Naive B cell (primary cell): ENCODE measurements at regions not wholly inside any gene's neighbourhood (a gene's known extent, or its start where the extent isn't known, plus 50 kb on each side); places are given as distances from the start of the nearest gene placed in this dataset.
A peak's percentile ranks its signal among the peaks of the same experiment; 100 is the strongest.

ENCODE experiments used
- ATAC-seq, 2 donors: fragments of 150-1000 bp; cut with Tn5 transposase; 2 replicates each; pipeline ENCODE4 v1.10.0; 2021; ENCODE audit warnings: low read depth in 2 of 2, mild to moderate bottlenecking in 2 of 2, moderate library complexity in 2 of 2
- DNase-seq: peaks from one replicate; pipeline ENCODE4 v3.0.0; 2022
- H3K27ac Mint-ChIP-seq, 6 donors: one replicate each; pipeline ENCODE4 v1.8.0; 2020 to 2022; ENCODE audit warnings: mild to moderate bottlenecking in 6 of 6, mixed read lengths in 6 of 6, moderate library complexity in 5 of 6, inconsistent platforms in 2 of 6
- H3K27me3 Mint-ChIP-seq, 3 donors: one replicate each; pipeline ENCODE4 v1.8.0; 2021 to 2022; ENCODE audit warnings: mixed read lengths in 3 of 3, mild to moderate bottlenecking in 1 of 3
- H3K36me3 Mint-ChIP-seq, 2 donors: one replicate each; pipeline ENCODE4 v1.8.0; 2020 to 2022; ENCODE audit warnings: mixed read lengths in 2 of 2, inconsistent platforms in 1 of 2, mild to moderate bottlenecking in 1 of 2
- H3K4me1 Mint-ChIP-seq, 3 donors: one replicate each; pipeline ENCODE4 v1.8.0; 2020 to 2022; ENCODE audit warnings: mixed read lengths in 3 of 3, inconsistent platforms in 1 of 3, mild to moderate bottlenecking in 1 of 3, moderate library complexity in 1 of 3
- H3K4me3 Mint-ChIP-seq, 8 donors: one replicate each; pipeline ENCODE4 v1.8.0; 2020 to 2022; ENCODE audit warnings: mild to moderate bottlenecking in 8 of 8, mixed read lengths in 8 of 8, moderate library complexity in 8 of 8, inconsistent platforms in 2 of 8
- H3K9me3 Mint-ChIP-seq, 7 donors: one replicate each; pipeline ENCODE4 v1.8.0; 2020 to 2022; ENCODE audit warnings: mixed read lengths in 7 of 7, mild to moderate bottlenecking in 5 of 7, inconsistent platforms in 2 of 7, moderate library complexity in 1 of 7

GRCh38 chr6:9178071-9178470 is 742.7 kb upstream of the SLC35B3 start:
- H3K4me3 Mint-ChIP-seq = no peak overlapping the region
- no peak for ATAC-seq
- no peak for DNase-seq
- no peaks in the 10 kb centered on the region for H3K27me3 Mint-ChIP-seq
- peaks cover 0 to 12% (median 8%) of the 10 kb centered on the region in 7 donors for H3K9me3 Mint-ChIP-seq
- no peaks in the 10 kb centered on the region for H3K36me3 Mint-ChIP-seq
- H3K27ac Mint-ChIP-seq = no peak overlapping the region
- H3K4me1 Mint-ChIP-seq = no peaks in the 10 kb centered on the region

GRCh38 chr6:9173229-9173628 is 737.9 kb upstream of the SLC35B3 start:
- DNase-seq (no peak), ATAC-seq (no peak)
- Mint-ChIP-seq H3K4me3 (no peak overlapping the region), H3K9me3 (peaks cover 2 to 18% (median 11%) of the 10 kb centered on the region in 7 donors), H3K27ac (no peak overlapping the region), H3K27me3 (no peaks in the 10 kb centered on the region), H3K36me3 (no peaks in the 10 kb centered on the region), H3K4me1 (no peaks in the 10 kb centered on the region)

- ATAC-seq (no peak), DNase-seq (no peak)
- peaks cover 2 to 18% (median 11%) of the 10 kb centered on the region in 7 donors for H3K9me3 Mint-ChIP-seq
- no peaks in the 10 kb centered on the region for H3K4me1 Mint-ChIP-seq
- H3K27ac Mint-ChIP-seq = no peak overlapping the region
- H3K27me3 Mint-ChIP-seq = no peaks in the 10 kb centered on the region
- no peaks in the 10 kb centered on the region for H3K36me3 Mint-ChIP-seq
- H3K4me3 Mint-ChIP-seq = no peak overlapping the region
Observed at GRCh38 chr6:9172096-9172495, 736.8 kb upstream of the SLC35B3 start.

DNA sequence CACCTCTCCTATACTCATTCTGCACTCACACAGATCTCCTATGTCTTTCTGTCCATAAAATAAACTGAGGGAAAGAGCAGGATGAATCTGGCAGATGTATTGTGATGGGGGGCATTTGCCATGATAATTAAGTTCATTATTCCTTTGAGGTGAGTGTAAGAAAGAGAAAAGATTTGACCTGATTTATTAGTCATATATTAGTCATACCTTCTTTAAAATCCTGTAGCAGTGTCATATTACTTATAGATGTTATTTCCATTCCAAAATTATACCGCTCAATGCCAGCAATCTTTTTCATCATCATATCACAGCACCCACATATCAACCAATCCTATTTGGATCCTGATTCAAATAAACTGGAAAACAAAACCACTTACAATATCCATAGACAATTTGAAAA is 733.3 kb upstream of the SLC35B3 start:
- ATAC-seq (no peak), DNase-seq (no peak)

DNA sequence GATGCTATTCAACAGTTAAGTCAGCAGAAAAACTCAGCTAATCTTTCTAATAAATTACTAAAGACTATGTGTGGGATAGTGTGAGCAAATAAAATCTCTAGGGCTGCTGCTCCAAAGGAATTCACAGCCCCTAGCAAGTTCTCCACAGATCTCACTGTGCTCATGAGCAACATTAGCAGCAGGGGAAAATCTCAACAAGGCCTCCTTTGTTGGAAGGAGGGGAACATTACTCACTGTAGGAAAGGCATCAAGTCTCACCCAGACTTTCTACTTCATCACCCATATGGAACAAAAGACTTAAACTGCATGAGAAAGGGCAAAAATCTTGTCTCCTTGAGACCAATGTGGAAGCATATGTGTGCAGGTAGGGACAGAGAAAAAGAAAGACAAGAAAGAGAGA is 726.4 kb upstream of the SLC35B3 start:
- H3K4me3 Mint-ChIP-seq = no peak overlapping the region
- peaks cover 0 to 8% of the 10 kb centered on the region in 2 donors for H3K36me3 Mint-ChIP-seq
- H3K27me3 Mint-ChIP-seq = no peaks in the 10 kb centered on the region
- H3K9me3 Mint-ChIP-seq = peaks cover 4 to 29% (median 12%) of the 10 kb centered on the region in 7 donors
- H3K4me1 Mint-ChIP-seq = no peaks in the 10 kb centered on the region
- ATAC-seq = no peak
- H3K27ac Mint-ChIP-seq = no peak overlapping the region
- no peak for DNase-seq

More for the DNA sequence above, 733.3 kb upstream of the SLC35B3 start:
- no peak overlapping the region for H3K4me3 Mint-ChIP-seq
- H3K27ac Mint-ChIP-seq = no peak overlapping the region
- H3K4me1 Mint-ChIP-seq = no peaks in the 10 kb centered on the region
- no peaks in the 10 kb centered on the region for H3K27me3 Mint-ChIP-seq
- H3K36me3 Mint-ChIP-seq = no peaks in the 10 kb centered on the region
- peaks cover 2 to 14% (median 9%) of the 10 kb centered on the region in 7 donors for H3K9me3 Mint-ChIP-seq

DNA sequence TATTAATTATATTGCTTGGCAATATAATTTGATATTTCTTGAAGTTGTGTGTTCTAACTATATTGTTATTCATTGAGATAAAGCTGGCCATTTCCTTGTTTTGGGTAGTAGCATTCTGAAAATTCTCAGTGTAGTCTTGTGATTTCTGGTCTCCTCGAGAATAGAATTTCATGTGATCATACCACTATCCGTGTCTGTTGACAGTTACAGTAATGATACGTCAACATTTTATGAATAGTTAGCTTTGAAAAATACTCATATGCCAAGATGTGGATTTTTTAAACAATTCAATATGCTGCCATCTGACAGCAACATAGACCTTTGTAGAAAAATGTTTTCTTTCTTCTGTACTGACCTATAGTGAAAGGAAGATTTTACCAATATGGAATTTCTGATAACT is 723.7 kb upstream of the SLC35B3 start:
- Mint-ChIP-seq H3K4me3 (no peak overlapping the region), H3K4me1 (no peaks in the 10 kb centered on the region), H3K27me3 (no peaks in the 10 kb centered on the region), H3K27ac (no peak overlapping the region), H3K9me3 (peaks cover 2 to 29% (median 12%) of the 10 kb centered on the region in 7 donors), H3K36me3 (peaks cover 0 to 8% of the 10 kb centered on the region in 2 donors)
- no peak for DNase-seq
- no peak for ATAC-seq

DNA sequence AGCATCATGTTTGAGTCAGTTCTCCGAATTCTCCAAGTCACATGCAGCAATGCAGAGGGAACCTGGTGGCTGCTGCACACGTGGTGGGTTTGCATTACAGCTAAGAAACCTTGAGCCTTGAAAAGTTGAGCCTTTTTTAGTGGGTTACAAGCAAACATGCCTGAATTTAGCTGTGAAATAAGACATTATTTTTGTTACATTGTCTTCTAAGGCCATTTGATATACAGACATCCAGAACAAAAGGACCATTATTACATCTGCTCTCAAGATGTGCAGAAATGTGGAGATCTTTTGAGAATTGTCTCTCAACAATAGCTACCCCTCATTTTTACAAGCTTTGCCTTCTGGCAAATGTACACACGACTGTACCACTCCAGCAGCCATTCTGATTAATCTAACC is 720.5 kb upstream of the SLC35B3 start:
- DNase-seq (no peak), ATAC-seq (no peak)
- Mint-ChIP-seq H3K27me3 (no peaks in the 10 kb centered on the region), H3K4me3 (no peak overlapping the region), H3K4me1 (no peaks in the 10 kb centered on the region), H3K27ac (no peak overlapping the region), H3K36me3 (no peaks in the 10 kb centered on the region), H3K9me3 (peaks cover 0 to 6% (median 4%) of the 10 kb centered on the region in 7 donors)

DNA sequence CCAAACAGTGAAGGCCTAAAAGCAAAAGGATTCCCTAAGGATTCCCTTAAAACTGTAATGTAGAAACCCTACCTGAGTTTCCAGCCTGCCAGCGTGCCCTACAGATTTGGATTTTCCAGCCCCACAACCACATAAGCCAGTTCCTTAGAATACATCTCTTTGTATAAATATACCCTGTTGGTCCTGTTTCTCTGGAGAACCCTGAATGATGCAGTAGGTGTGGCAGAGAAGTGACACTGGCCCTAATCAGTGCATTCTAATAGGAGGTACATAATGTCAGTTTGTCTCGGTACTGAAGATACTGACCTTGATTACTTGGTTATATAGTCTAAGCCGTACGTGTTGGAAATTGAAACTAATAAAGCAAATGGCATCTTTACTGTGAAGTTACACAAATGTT is 707.8 kb upstream of the SLC35B3 start:
- Mint-ChIP-seq H3K27me3 (no peaks in the 10 kb centered on the region), H3K27ac (no peak overlapping the region)

GRCh38 chr6:9140951-9141460 is 705.7 kb upstream of the SLC35B3 start:
- Mint-ChIP-seq H3K4me3 (no peak overlapping the region), H3K27me3 (no peaks in the 10 kb centered on the region), H3K4me1 (no peaks in the 10 kb centered on the region), H3K9me3 (peaks cover 0 to 24% (median 5%) of the 10 kb centered on the region in 7 donors), H3K36me3 (no peaks in the 10 kb centered on the region), H3K27ac (no peak overlapping the region)
- no peak for DNase-seq
- no peak for ATAC-seq

More for the DNA sequence above, 707.8 kb upstream of the SLC35B3 start:
- ATAC-seq = no peak
- no peaks in the 10 kb centered on the region for H3K36me3 Mint-ChIP-seq
- H3K9me3 Mint-ChIP-seq = peaks cover 0 to 24% (median 5%) of the 10 kb centered on the region in 7 donors
- H3K4me1 Mint-ChIP-seq = no peaks in the 10 kb centered on the region
- H3K4me3 Mint-ChIP-seq = no peak overlapping the region
- DNase-seq = no peak

DNA sequence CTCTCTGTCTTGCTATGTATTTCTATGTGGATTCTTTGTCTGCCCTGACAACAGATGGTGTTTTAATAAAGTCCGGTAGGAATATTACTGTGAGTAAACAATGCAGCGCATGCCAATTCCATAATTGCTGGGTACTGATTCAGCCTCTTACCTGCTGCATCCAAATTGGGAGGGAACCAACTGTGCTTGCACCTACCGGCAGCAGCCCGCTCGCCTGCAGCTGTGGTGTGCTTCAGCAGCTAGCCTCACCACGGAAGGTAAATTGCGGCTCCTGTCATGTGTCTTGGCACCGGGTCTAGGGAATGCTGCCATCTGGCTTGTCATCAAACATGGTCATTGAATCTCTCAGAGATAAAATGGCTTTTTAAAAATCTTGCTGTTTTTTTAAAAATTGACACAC is 704.8 kb upstream of the SLC35B3 start:
- Mint-ChIP-seq H3K27me3 (no peaks in the 10 kb centered on the region), H3K27ac (no peak overlapping the region), H3K4me1 (no peaks in the 10 kb centered on the region), H3K9me3 (peaks cover 0 to 24% (median 5%) of the 10 kb centered on the region in 7 donors), H3K4me3 (no peak overlapping the region), H3K36me3 (no peaks in the 10 kb centered on the region)
- no peak for DNase-seq
- ATAC-seq = no peak

GRCh38 chr6:9139746-9140145 is 704.4 kb upstream of the SLC35B3 start:
- DNase-seq = no peak
- ATAC-seq = no peak
- Mint-ChIP-seq H3K4me3 (no peak overlapping the region), H3K27ac (no peak overlapping the region), H3K4me1 (no peaks in the 10 kb centered on the region), H3K27me3 (no peaks in the 10 kb centered on the region), H3K9me3 (peaks cover 0 to 19% (median 3%) of the 10 kb centered on the region in 7 donors), H3K36me3 (no peaks in the 10 kb centered on the region)

GRCh38 chr6:9138936-9139335 is 703.6 kb upstream of the SLC35B3 start:
- Mint-ChIP-seq H3K27me3 (no peaks in the 10 kb centered on the region), H3K27ac (no peak overlapping the region), H3K4me1 (no peaks in the 10 kb centered on the region), H3K9me3 (peaks cover 0 to 13% (median 0%) of the 10 kb centered on the region in 7 donors), H3K4me3 (no peak overlapping the region), H3K36me3 (no peaks in the 10 kb centered on the region)
- no peak for ATAC-seq
- no peak for DNase-seq

DNA sequence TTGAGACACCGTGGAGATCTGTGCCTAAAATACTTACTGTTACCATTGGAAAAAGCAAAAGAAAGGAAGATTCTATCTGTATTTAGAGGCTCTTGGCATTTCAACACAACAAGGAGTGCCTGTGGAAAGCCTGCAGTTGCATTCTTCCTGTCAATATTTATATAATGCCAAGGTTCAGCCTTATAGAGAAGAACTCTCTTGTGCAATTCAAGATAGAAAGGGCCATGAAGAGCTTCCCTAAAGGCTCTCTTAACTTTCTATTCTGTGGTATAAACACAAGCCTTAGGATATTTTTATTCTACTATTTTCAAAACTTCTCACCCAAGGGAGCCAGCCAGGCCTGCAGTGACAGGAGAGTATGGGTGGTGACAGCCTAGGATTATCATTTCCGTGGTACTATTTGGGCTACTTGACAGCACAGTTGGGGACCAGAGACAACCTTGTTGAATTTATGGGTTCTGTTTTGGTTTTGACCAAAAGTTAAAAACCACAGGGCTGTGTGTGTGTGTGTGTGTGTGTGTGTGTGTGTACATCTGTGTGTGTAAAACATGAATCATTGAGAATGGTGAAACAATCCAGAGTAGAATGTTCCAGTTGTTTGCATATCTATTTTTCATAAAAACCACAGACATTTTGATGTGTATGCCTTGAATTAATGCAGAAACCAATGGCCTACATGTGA is 700.9 kb upstream of the SLC35B3 start:
- no peak overlapping the region for H3K27ac Mint-ChIP-seq

DNA sequence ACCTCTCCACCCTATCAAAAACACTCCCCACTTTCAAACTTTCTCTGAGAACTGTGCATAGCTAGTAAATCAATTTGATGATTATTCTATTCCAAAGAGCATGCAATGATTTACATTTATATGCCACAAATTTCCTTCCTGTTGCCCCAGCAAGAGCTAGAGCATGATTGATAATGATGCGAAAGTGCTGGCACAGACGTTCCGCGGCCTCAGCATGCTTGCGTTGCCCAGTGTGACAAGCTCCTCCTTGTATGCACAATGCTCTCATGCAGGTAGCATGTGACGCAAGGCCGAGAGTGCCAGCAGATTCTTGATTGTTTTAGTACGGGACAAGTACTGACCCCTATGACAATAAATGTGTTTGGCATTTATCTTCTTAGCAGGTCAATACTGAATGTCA is 696.3 kb upstream of the SLC35B3 start:
- Mint-ChIP-seq H3K9me3 (peaks cover 0 to 5% (median 1%) of the 10 kb centered on the region in 7 donors), H3K4me3 (no peak overlapping the region), H3K27me3 (no peaks in the 10 kb centered on the region), H3K4me1 (no peaks in the 10 kb centered on the region), H3K27ac (peak overlapping the region in 1 of 6 donors; percentile 50), H3K36me3 (no peaks in the 10 kb centered on the region)
- DNase-seq = no peak
- ATAC-seq = no peak

More for the DNA sequence above, 700.9 kb upstream of the SLC35B3 start:
- DNase-seq (no peak), ATAC-seq (no peak)
- no peak overlapping the region for H3K4me3 Mint-ChIP-seq
- H3K27me3 Mint-ChIP-seq = no peaks in the 10 kb centered on the region
- H3K4me1 Mint-ChIP-seq = no peaks in the 10 kb centered on the region
- peaks cover 0 to 5% (median 0%) of the 10 kb centered on the region in 7 donors for H3K9me3 Mint-ChIP-seq
- no peaks in the 10 kb centered on the region for H3K36me3 Mint-ChIP-seq
